Caco-2 (cell line): ENCODE measurements at regions not wholly inside any gene's neighbourhood (a gene's known extent, or its start where the extent isn't known, plus 50 kb on each side); places are given as distances from the start of the nearest gene placed in this dataset.

Source experiments
- BruUV-seq: library from RNA; stranded (reverse); fragments of 400-500 nt; replicated peaks from 2 replicates; lab custom pipeline; 2021; lab: Mats Ljungman, UMichigan
- CTCF ChIA-PET: fragments of 300-600 bp; sonication (Branson Sonifier 250); formaldehyde crosslinking; loops from one replicate; lab custom pipeline; 2022; ENCODE audit warnings: antibody characterized with exemption; lab: Charles Lee
- POLR2A ChIA-PET: fragments of 300-600 bp; sonication (Branson Sonifier 250); formaldehyde crosslinking; loops from one replicate; lab custom pipeline; 2022; ENCODE audit warnings: antibody characterized with exemption; lab: Charles Lee
- DNase-seq, 2 experiments: peaks; one replicate each; pipeline versions ENCODE4 v3.0.0 to v3.0.0-alpha.2; 2020 to 2022
- H3K27me3 ChIP-seq: replicated peaks from 2 replicates; pipeline ENCODE4 v1.6.0; 2011; ENCODE audit warnings: low read length; ENCODE audit not compliant: control insufficient read depth, insufficient read depth
- H3K36me3 ChIP-seq: 2 replicates; pipeline ENCODE4 v1.5.1; 2011; ENCODE audit warnings: low read length; ENCODE audit not compliant: control insufficient read depth, insufficient read depth
- H3K4me1 ChIP-seq: fragments of 250-450 bp; sonication (Bioruptor Pico); 2 replicates; pipeline ENCODE4 v1.5.1; 2020; ENCODE audit warnings: mild to moderate bottlenecking
- H3K4me3 ChIP-seq: 2 replicates; pipeline ENCODE4 v1.5.1; 2011; ENCODE audit warnings: low read depth, mild to moderate bottlenecking, control low read depth, low read length
- H3K9me3 ChIP-seq: fragments of 250-450 bp; sonication (Bioruptor Pico); 2 replicates; pipeline ENCODE4 v1.5.1; 2020; ENCODE audit warnings: mild to moderate bottlenecking, moderate library complexity
- H3K27ac Mint-ChIP-seq: one replicate; pipeline ENCODE4 v1.8.0; 2022; ENCODE audit warnings: mixed read lengths; ENCODE audit not compliant: unreplicated experiment
- H3K27me3 Mint-ChIP-seq: one replicate; pipeline ENCODE4 v1.8.0; 2022; ENCODE audit warnings: mixed read lengths; ENCODE audit not compliant: insufficient read depth, unreplicated experiment
- H3K36me3 Mint-ChIP-seq: one replicate; pipeline ENCODE4 v1.8.0; 2022; ENCODE audit warnings: mild to moderate bottlenecking, mixed read lengths; ENCODE audit not compliant: insufficient read depth, unreplicated experiment
- H3K4me1 Mint-ChIP-seq: one replicate; pipeline ENCODE4 v1.8.0; 2022; ENCODE audit warnings: low read depth, mixed read lengths; ENCODE audit not compliant: unreplicated experiment
- H3K4me3 Mint-ChIP-seq: one replicate; pipeline ENCODE4 v1.8.0; 2022; ENCODE audit warnings: mild to moderate bottlenecking, moderate library complexity, mixed read lengths; ENCODE audit not compliant: unreplicated experiment
- H3K9me3 Mint-ChIP-seq: one replicate; pipeline ENCODE4 v1.8.0; 2022; ENCODE audit warnings: mixed read lengths; ENCODE audit not compliant: unreplicated experiment
- intact Hi-C: fragments of 100-400 bp; cut with micrococcal nuclease; formaldehyde crosslinking; loops from one replicate; pipeline ENCODE4 v1.10.0; 2022; ENCODE audit not compliant: unreplicated experiment
- TF ChIP-seq, protein P1 (sequence below), 2 experiments: fragments of 200-600 bp in 1 of 2; IDR thresholded peaks; 1 replicate in 1 of 2; 2 replicates in 1 of 2; pipeline versions ENCODE4 v1.5.1 to v1.8.0; 2011 to 2022; ENCODE audit warnings: antibody characterized with exemption in 1 of 2, control low read depth in 1 of 2, inconsistent platforms in 1 of 2, low read depth in 1 of 2, low read length in 1 of 2, mild to moderate bottlenecking in 1 of 2, moderate library complexity in 1 of 2; ENCODE audit not compliant: insufficient read depth in 1 of 2, severe bottlenecking in 1 of 2, unreplicated experiment in 1 of 2

DNA sequence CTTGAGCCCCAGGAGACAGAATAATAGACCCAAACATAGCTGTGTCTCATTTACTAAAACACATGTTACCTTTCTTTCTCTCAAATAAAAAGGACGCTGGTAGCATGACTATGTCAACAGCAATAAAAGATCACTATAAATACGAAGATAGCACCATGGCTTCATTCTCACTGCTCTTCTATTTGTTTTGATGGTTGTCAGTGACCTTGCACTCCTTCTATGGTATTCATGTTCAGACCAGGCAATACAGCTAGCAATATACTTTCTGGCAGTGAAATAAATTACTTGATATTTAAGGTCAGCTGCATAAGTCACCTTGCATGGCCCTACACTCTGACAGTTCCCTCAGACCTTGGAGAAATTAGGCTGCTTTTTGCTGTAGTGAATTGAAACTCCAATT is 263.2 kb upstream of the CDH7 start:
- Mint-ChIP-seq H3K4me1 (no peaks in the 10 kb centered on the region), H3K27me3 (no peaks in the 10 kb centered on the region), H3K4me3 (no peak overlapping the region), H3K27ac (no peak overlapping the region), H3K9me3 (no peaks in the 10 kb centered on the region), H3K36me3 (no peaks in the 10 kb centered on the region)
- DNase-seq, result no peak
- TF ChIP-seq, protein P1, sequence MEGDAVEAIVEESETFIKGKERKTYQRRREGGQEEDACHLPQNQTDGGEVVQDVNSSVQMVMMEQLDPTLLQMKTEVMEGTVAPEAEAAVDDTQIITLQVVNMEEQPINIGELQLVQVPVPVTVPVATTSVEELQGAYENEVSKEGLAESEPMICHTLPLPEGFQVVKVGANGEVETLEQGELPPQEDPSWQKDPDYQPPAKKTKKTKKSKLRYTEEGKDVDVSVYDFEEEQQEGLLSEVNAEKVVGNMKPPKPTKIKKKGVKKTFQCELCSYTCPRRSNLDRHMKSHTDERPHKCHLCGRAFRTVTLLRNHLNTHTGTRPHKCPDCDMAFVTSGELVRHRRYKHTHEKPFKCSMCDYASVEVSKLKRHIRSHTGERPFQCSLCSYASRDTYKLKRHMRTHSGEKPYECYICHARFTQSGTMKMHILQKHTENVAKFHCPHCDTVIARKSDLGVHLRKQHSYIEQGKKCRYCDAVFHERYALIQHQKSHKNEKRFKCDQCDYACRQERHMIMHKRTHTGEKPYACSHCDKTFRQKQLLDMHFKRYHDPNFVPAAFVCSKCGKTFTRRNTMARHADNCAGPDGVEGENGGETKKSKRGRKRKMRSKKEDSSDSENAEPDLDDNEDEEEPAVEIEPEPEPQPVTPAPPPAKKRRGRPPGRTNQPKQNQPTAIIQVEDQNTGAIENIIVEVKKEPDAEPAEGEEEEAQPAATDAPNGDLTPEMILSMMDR (IDR thresholded peaks at IDR 0.05; ENCODE audit: insufficient read depth in 1 of 2, low read depth in 1 of 2, low read length in 1 of 2, severe bottlenecking in 1 of 2, unreplicated experiment in 1 of 2), result no peak
- ChIA-PET POLR2A (no interaction called here), CTCF (no interaction called here)
- H3K27me3 ChIP-seq, result no peaks in the 10 kb centered on the region
- no peaks in the 10 kb centered on the region for H3K4me1 ChIP-seq
- H3K36me3 ChIP-seq, result no peaks in the 10 kb centered on the region
- BruUV-seq, result no TSS peak
- H3K4me3 ChIP-seq, result no peak overlapping the region
- H3K9me3 ChIP-seq, result no peaks in the 10 kb centered on the region
- intact Hi-C loops, result no loop called here

DNA sequence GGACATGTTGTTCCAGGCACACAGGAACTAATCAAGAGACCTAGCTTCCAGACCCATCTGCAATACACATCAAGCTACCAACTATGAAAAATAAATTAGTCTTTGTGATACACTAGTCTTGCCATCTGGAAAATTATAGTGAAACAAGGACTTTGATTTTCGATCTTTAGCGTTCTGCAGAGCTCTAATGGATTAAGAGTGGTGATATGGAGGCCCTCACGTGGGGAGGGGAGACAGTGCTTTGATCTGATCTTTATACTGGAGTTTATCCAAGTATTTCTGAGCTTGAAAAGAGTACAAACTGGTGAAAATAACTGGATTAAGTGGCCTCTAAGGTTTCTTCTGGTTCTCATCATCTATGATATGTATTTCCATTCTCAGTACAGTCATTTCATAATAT is 273.4 kb upstream of the CDH7 start:
- Mint-ChIP-seq H3K27me3 (no peaks in the 10 kb centered on the region), H3K4me3 (no peak overlapping the region), H3K36me3 (no peaks in the 10 kb centered on the region), H3K27ac (no peak overlapping the region), H3K9me3 (no peaks in the 10 kb centered on the region), H3K4me1 (no peaks in the 10 kb centered on the region)
- TF ChIP-seq, protein P1 (IDR thresholded peaks at IDR 0.05; ENCODE audit: insufficient read depth in 1 of 2, low read depth in 1 of 2, low read length in 1 of 2, severe bottlenecking in 1 of 2, unreplicated experiment in 1 of 2), result no peak
- POLR2A ChIA-PET, result no interaction called here
- intact Hi-C loops, result no loop called here
- CTCF ChIA-PET, result no interaction called here
- DNase-seq, result no peak
- Histone ChIP-seq H3K36me3 (no peaks in the 10 kb centered on the region), H3K4me1 (no peaks in the 10 kb centered on the region), H3K9me3 (no peaks in the 10 kb centered on the region), H3K27me3 (no peaks in the 10 kb centered on the region), H3K4me3 (no peak overlapping the region)
- no TSS peak for BruUV-seq

DNA sequence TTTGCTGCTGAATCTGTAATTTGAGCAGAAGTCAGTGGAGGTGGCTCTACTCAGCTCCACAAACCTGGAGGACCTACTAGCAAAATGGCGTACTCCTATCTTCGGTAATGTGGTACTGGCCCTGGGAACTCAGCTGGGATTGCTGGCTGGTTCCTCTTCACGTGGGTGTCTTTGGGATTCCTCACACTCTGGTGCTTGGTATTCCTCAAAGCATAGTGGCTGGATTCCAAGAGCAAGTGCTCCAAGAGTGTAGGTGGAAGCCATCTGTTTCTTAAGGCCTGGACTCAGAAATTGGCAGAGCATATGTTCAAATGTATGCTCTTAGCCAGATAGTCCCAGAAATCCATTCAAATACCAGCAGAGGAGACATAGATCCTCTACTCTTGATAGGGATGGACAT is 281.9 kb upstream of the CDH7 start:
- Mint-ChIP-seq H3K9me3 (no peaks in the 10 kb centered on the region), H3K27me3 (peaks cover 3% of the 10 kb centered on the region), H3K4me1 (no peaks in the 10 kb centered on the region), H3K36me3 (no peaks in the 10 kb centered on the region), H3K4me3 (no peak overlapping the region), H3K27ac (no peak overlapping the region)
- DNase-seq, result no peak
- no peak overlapping the region for H3K4me3 ChIP-seq
- no peaks in the 10 kb centered on the region for H3K4me1 ChIP-seq
- no peaks in the 10 kb centered on the region for H3K9me3 ChIP-seq
- no peaks in the 10 kb centered on the region for H3K36me3 ChIP-seq
- ChIA-PET CTCF (no interaction called here), POLR2A (no interaction called here)
- intact Hi-C loops, result no loop called here
- TF ChIP-seq, protein P1 (IDR thresholded peaks at IDR 0.05; ENCODE audit: insufficient read depth in 1 of 2, low read depth in 1 of 2, low read length in 1 of 2, severe bottlenecking in 1 of 2, unreplicated experiment in 1 of 2), result no peak
- BruUV-seq, result no TSS peak
- no peaks in the 10 kb centered on the region for H3K27me3 ChIP-seq
